Endothelial cell of umbilical vein (primary cell): ENCODE measurements at regions not wholly inside any gene's neighbourhood (a gene's known extent, or its start where the extent isn't known, plus 50 kb on each side); places are given as distances from the start of the nearest gene placed in this dataset.

Source experiments
- BruUV-seq: library from RNA; stranded (reverse); fragments of 400-500 nt; replicated peaks from 2 replicates; lab custom pipeline; 2021; lab: Mats Ljungman, UMichigan
- CTCF ChIA-PET: fragments of 300-600, 350-600 bp; sonication (Branson Sonifier 250); formaldehyde crosslinking; loops from one replicate; lab custom pipeline; 2021; ENCODE audit warnings: antibody characterized with exemption, inconsistent platforms; lab: Charles Lee
- POLR2A ChIA-PET: fragments of 300-600, 350-600 bp; sonication (Branson Sonifier 250); formaldehyde crosslinking; loops from one replicate; lab custom pipeline; 2021; ENCODE audit warnings: antibody characterized with exemption, inconsistent platforms; lab: Charles Lee
- DNase-seq: peaks from one replicate; pipeline ENCODE4 v3.0.0-alpha.2; 2011; ENCODE audit warnings: low read depth, low spot score
- FAIRE-seq: peaks from 2 replicates; lab custom pipeline; 2011; peaks lifted over from hg19 to GRCh38; lab: Jason Lieb, UNC
- H2AFZ ChIP-seq: 2 replicates; pipeline ENCODE4 v1.6.0; 2012; ENCODE audit warnings: low read depth, low read length, control low read depth, inconsistent platforms
- H3K27ac ChIP-seq: 2 replicates; pipeline ENCODE4 v1.5.1; 2011; ENCODE audit warnings: low read depth, mild to moderate bottlenecking, control low read depth, low read length, moderate library complexity; ENCODE audit not compliant: insufficient read depth
- H3K27me3 ChIP-seq, 2 experiments: 2 replicates each; pipeline versions ENCODE4 v1.6.0 to v1.6.1; 2011; ENCODE audit warnings: low read length in 2 of 2, mixed read lengths in 1 of 2; ENCODE audit not compliant: control insufficient read depth in 2 of 2, insufficient read depth in 2 of 2
- H3K36me3 ChIP-seq, 2 experiments: 2 replicates in 1 of 2; 3 replicates in 1 of 2; pipeline ENCODE4 v1.5.1; 2011; ENCODE audit warnings: low read length in 2 of 2, mild to moderate bottlenecking in 1 of 2, moderate library complexity in 1 of 2; ENCODE audit not compliant: control insufficient read depth in 2 of 2, insufficient read depth in 2 of 2; ENCODE audit errors: extremely low read depth in 1 of 2
- H3K4me1 ChIP-seq: 3 replicates; pipeline ENCODE4 v1.5.1; 2011; ENCODE audit warnings: mild to moderate bottlenecking, low read length; ENCODE audit not compliant: control insufficient read depth, insufficient read depth; ENCODE audit errors: extremely low read depth
- H3K4me2 ChIP-seq: 2 replicates; pipeline ENCODE4 v1.6.1; 2011; ENCODE audit warnings: low read length, control low read depth, mixed read lengths; ENCODE audit not compliant: insufficient read depth
- H3K4me3 ChIP-seq, 3 experiments: fragments of 200-600 bp in 1 of 3; sonication (generic), shearing (Covaris generic) in 1 of 3; replicated peaks in 1 of 3; 2 replicates each; pipeline ENCODE4 v1.5.1; 2011 to 2016; ENCODE audit warnings: control low read depth in 3 of 3, low read length in 3 of 3, mild to moderate bottlenecking in 2 of 3, inconsistent platforms in 1 of 3, low read depth in 1 of 3, moderate library complexity in 1 of 3; ENCODE audit not compliant: insufficient read depth in 1 of 3
- H3K79me2 ChIP-seq: 2 replicates; pipeline ENCODE4 v1.6.0; 2012; ENCODE audit warnings: low read length, inconsistent platforms; ENCODE audit not compliant: control insufficient read depth, insufficient read depth
- H3K9ac ChIP-seq: replicated peaks from 2 replicates; pipeline ENCODE3; 2011; ENCODE audit warnings: low read length, control low read depth; ENCODE audit not compliant: insufficient read depth; ENCODE audit errors: extremely low read depth
- H3K9me1 ChIP-seq: replicated peaks from 3 replicates; pipeline ENCODE4 v1.6.0; 2011; ENCODE audit warnings: mild to moderate bottlenecking, low read length; ENCODE audit not compliant: control insufficient read depth, insufficient read depth; ENCODE audit errors: extremely low read depth
- H3K9me3 ChIP-seq: replicated peaks from 2 replicates; pipeline ENCODE4 v1.5.1; 2012; ENCODE audit warnings: low read length, inconsistent platforms; ENCODE audit not compliant: control insufficient read depth, insufficient read depth
- H4K20me1 ChIP-seq: replicated peaks from 2 replicates; pipeline ENCODE3; 2011; ENCODE audit warnings: mild to moderate bottlenecking, low read length; ENCODE audit not compliant: control insufficient read depth, insufficient read depth; ENCODE audit errors: extremely low read depth
- EZH2 ChIP-seq: IDR thresholded peaks from 2 replicates; pipeline ENCODE4 v1.6.1; 2012; ENCODE audit warnings: borderline replicate concordance, low read depth, mild to moderate bottlenecking, moderate library complexity, low read length, inconsistent platforms; ENCODE audit not compliant: severe bottlenecking
- FOS ChIP-seq: IDR thresholded peaks from 2 replicates; pipeline ENCODE4 v1.6.1; 2011; ENCODE audit warnings: mild to moderate bottlenecking, low read length, moderate library complexity, borderline replicate concordance; ENCODE audit not compliant: insufficient read depth
- GATA2 ChIP-seq: IDR thresholded peaks from 2 replicates; pipeline ENCODE4 v1.7.0; 2011; ENCODE audit warnings: low read depth, mild to moderate bottlenecking, moderate library complexity, mixed read lengths, low read length; ENCODE audit not compliant: insufficient read length, insufficient read depth
- JUN ChIP-seq: IDR thresholded peaks from 2 replicates; pipeline ENCODE4 v1.6.1; 2011; ENCODE audit warnings: borderline replicate concordance, low read depth; ENCODE audit not compliant: insufficient read length, insufficient read depth
- MYC ChIP-seq: IDR thresholded peaks from one replicate; pipeline ENCODE4 v1.6.1; 2011; ENCODE audit warnings: mild to moderate bottlenecking, low read depth, low read length
- POLR2A ChIP-seq: IDR thresholded peaks from 2 replicates; pipeline ENCODE4 v1.6.1; 2012; ENCODE audit warnings: low read depth, mild to moderate bottlenecking, control low read depth, low read length
- POLR2AphosphoS5 ChIP-seq: IDR thresholded peaks from 2 replicates; pipeline ENCODE4 v1.6.1; 2012; ENCODE audit warnings: low read depth, mild to moderate bottlenecking, control low read depth, low read length, moderate library complexity; ENCODE audit not compliant: insufficient read depth
- dilution Hi-C: fragments of 300-500 bp; cut with MboI; formaldehyde crosslinking; loops from one replicate; pipeline ENCODE4 v1.15.0; 2019; ENCODE audit warnings: low sequenced_read_pairs; ENCODE audit not compliant: extremely low pct_ligation_motif_present
- intact Hi-C: fragments of 100-400 bp; cut with micrococcal nuclease; formaldehyde crosslinking; loops from one replicate; pipeline ENCODE4 v1.10.0; 2022
- TF ChIP-seq, protein P1 (sequence below): IDR thresholded peaks from 2 replicates; pipeline ENCODE4 v1.6.1; 2011; ENCODE audit not compliant: insufficient read depth, insufficient read length
- TF ChIP-seq, protein P2 (sequence below), 2 donors: IDR thresholded peaks; 1 replicate in 1 of 2; 2 replicates in 1 of 2; pipeline ENCODE4 v1.5.1; 2011; ENCODE audit warnings: low read length in 2 of 2, mild to moderate bottlenecking in 2 of 2, moderate library complexity in 2 of 2, control low read depth in 1 of 2, inconsistent platforms in 1 of 2, low read depth in 1 of 2; ENCODE audit not compliant: insufficient read depth in 1 of 2; ENCODE audit errors: extremely low read depth in 1 of 2

DNA sequence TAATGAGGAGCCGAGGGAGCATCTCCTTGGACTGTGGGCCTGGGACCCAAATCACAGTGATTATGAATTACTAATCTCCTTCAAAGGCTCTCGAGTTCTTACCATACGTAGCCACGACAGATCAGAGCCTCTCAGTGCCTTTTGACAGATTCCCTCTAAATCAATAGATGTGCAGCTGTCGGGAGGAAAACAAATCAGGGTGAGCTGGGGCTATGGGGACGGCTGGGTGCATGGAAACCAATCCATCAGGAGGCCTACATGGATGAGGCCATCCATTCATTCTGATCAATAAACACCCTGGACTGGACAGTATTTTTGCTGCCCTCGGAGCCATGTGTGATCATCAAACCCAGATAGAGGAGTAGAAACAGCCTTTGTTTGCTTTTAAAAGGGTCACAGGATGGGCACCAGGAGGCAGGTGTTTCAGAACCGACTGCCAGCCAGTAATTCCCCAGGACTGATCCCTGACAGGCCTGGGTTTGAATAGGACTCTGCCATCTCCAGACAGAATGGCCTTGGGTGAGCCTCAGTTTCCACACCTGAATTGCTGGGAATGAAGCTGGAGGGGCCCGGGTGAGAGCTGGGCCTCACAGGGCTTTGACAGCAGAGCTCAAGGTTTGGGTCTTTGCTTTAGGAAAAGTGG lies 532.8 kb downstream of the MATN1 start:
- Histone ChIP-seq H3K27ac (no peak overlapping the region), H3K79me2 (no peaks in the 10 kb centered on the region), H3K9me3 (no peaks in the 10 kb centered on the region), H3K4me2 (no peak overlapping the region), H2AFZ (no peak overlapping the region), H3K4me3 (no peak overlapping the region), H3K27me3 (no peaks in the 10 kb centered on the region), H3K9me1 (no peaks in the 10 kb centered on the region), H3K36me3 (no peaks in the 10 kb centered on the region), H4K20me1 (no peaks in the 10 kb centered on the region), H3K9ac (no peak overlapping the region), H3K4me1 (no peaks in the 10 kb centered on the region)
- dilution Hi-C loops: no loop called here
- no TSS peak for BruUV-seq
- ChIA-PET CTCF (no interaction called here), POLR2A (no interaction called here)
- DNase-seq (no peak), FAIRE-seq (no peak)
- intact Hi-C loops: no loop called here
- no peak for TF ChIP-seq EZH2
- no peak for TF ChIP-seq MYC
- no peak for TF ChIP-seq FOS
- TF ChIP-seq POLR2AphosphoS5: no peak
- TF ChIP-seq GATA2: no peak
- TF ChIP-seq, protein P1, sequence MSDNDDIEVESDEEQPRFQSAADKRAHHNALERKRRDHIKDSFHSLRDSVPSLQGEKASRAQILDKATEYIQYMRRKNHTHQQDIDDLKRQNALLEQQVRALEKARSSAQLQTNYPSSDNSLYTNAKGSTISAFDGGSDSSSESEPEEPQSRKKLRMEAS: no peak

DNA sequence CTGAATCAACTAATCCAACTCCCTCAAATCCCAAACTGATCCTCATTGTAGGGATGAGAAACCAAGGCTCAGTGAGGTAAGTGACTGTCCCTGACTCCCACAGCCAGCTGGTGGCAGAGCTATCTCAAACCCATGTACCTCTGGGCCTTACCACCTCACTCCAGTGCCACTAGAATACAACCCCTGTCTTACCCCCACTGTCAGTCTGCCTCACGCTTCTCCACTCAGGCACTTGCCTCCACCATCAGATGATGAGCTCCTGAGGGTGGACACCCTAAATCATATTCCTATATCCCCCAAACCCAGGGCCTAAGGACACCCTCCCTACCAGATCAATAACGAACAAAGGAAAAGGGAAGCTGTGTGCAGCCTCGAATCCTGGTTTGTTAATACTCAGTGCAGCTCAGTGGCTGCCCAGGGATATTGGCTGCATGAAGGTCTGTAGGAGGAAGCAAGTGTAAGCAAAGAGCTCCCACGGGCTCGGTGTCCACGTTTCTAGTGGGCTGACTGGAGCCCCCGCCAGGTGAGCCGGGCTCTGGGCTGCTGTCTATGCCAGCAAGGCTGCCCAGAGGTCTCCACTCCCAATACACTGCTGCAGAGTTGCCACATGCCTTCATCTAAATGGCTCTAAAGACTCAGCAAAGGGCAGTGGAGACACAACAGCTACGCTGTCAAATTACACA lies 533.4 kb downstream of the MATN1 start:
- Histone ChIP-seq H3K9ac (no peak overlapping the region), H2AFZ (no peak overlapping the region), H3K36me3 (no peaks in the 10 kb centered on the region), H3K9me1 (no peaks in the 10 kb centered on the region), H3K4me3 (no peak overlapping the region), H3K4me2 (no peak overlapping the region), H3K79me2 (no peaks in the 10 kb centered on the region), H3K27me3 (no peaks in the 10 kb centered on the region), H3K27ac (no peak overlapping the region), H3K4me1 (no peaks in the 10 kb centered on the region), H4K20me1 (no peaks in the 10 kb centered on the region), H3K9me3 (no peaks in the 10 kb centered on the region)
- intact Hi-C loops (no loop called here), dilution Hi-C loops (no loop called here)
- BruUV-seq: no TSS peak
- CTCF ChIA-PET: no interaction called here
- FAIRE-seq (no peak), DNase-seq (no peak)
- no peak for TF ChIP-seq POLR2AphosphoS5
- TF ChIP-seq EZH2: no peak
- TF ChIP-seq MYC: no peak
- TF ChIP-seq, protein P2, sequence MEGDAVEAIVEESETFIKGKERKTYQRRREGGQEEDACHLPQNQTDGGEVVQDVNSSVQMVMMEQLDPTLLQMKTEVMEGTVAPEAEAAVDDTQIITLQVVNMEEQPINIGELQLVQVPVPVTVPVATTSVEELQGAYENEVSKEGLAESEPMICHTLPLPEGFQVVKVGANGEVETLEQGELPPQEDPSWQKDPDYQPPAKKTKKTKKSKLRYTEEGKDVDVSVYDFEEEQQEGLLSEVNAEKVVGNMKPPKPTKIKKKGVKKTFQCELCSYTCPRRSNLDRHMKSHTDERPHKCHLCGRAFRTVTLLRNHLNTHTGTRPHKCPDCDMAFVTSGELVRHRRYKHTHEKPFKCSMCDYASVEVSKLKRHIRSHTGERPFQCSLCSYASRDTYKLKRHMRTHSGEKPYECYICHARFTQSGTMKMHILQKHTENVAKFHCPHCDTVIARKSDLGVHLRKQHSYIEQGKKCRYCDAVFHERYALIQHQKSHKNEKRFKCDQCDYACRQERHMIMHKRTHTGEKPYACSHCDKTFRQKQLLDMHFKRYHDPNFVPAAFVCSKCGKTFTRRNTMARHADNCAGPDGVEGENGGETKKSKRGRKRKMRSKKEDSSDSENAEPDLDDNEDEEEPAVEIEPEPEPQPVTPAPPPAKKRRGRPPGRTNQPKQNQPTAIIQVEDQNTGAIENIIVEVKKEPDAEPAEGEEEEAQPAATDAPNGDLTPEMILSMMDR (IDR thresholded peaks at IDR 0.05; ENCODE audit: extremely low read depth in 1 of 2, insufficient read depth in 1 of 2, low read depth in 1 of 2, low read length in 2 of 2): no peak
- no peak for TF ChIP-seq GATA2
- no peak for TF ChIP-seq FOS
- TF ChIP-seq, protein P1: no peak
- no peak for TF ChIP-seq JUN
- no peak for TF ChIP-seq POLR2A
- POLR2A ChIA-PET: no interaction called here
